Middle frontal gyrus (tissue), 1 donor: ENCODE measurements at regions not wholly inside any gene's neighbourhood (a gene's known extent, or its start where the extent isn't known, plus 50 kb on each side); places are given as distances from the start of the nearest gene placed in this dataset.

Experiments
- DNase-seq: peaks from one replicate; pipeline ENCODE4 v3.0.0-alpha.2; 2015; ENCODE audit warnings: low spot score; ENCODE audit errors: extremely low spot score

GRCh38 chr6:6704103-6705060 lies 115.9 kb downstream of the LY86 start:
- DNase-seq: no peak

GRCh38 chr6:6705061-6705425 lies 116.5 kb downstream of the LY86 start:
- DNase-seq: no peak

- no peak for DNase-seq
These were observed 117.6 kb downstream of the LY86 start for GRCh38 chr6:6705915-6706675.

GRCh38 chr6:6707143-6707542 lies 118.6 kb downstream of the LY86 start:
- no peak for DNase-seq

GRCh38 chr6:6709106-6709505 lies 120.6 kb downstream of the LY86 start:
- no peak for DNase-seq

- no peak for DNase-seq
These were observed 122.7 kb downstream of the LY86 start for GRCh38 chr6:6711031-6711785.

- no peak for DNase-seq
These were observed 123.4 kb downstream of the LY86 start for GRCh38 chr6:6711832-6712448.

- no peak for DNase-seq
These were observed 124.2 kb downstream of the LY86 start for GRCh38 chr6:6712449-6713403.

- DNase-seq: no peak
These were observed 125.1 kb downstream of the LY86 start for GRCh38 chr6:6713657-6714056.

- DNase-seq: no peak
These were observed 125.8 kb downstream of the LY86 start for GRCh38 chr6:6714118-6714897.

GRCh38 chr6:6714953-6715352 lies 126.4 kb downstream of the LY86 start:
- DNase-seq: no peak

GRCh38 chr6:6715465-6715864 lies 126.9 kb downstream of the LY86 start:
- DNase-seq: no peak

- no peak for DNase-seq
These were observed 128.7 kb downstream of the LY86 start for GRCh38 chr6:6716998-6717763.

GRCh38 chr6:6717953-6718352 lies 129.4 kb downstream of the LY86 start:
- no peak for DNase-seq

- no peak for DNase-seq
These were observed 133.1 kb downstream of the LY86 start for GRCh38 chr6:6721606-6722005.

- no peak for DNase-seq
These were observed 133.7 kb downstream of the LY86 start for GRCh38 chr6:6722195-6722594.

- DNase-seq: no peak
These were observed 134.8 kb downstream of the LY86 start for GRCh38 chr6:6723361-6723760.

GRCh38 chr6:6723921-6724538 lies 135.5 kb downstream of the LY86 start:
- DNase-seq: no peak
